ENCODE measurements at regions not wholly inside any gene's neighbourhood (a gene's known extent, or its start where the extent isn't known, plus 50 kb on each side); places are given as distances from the start of the nearest gene placed in this dataset.

DNA sequence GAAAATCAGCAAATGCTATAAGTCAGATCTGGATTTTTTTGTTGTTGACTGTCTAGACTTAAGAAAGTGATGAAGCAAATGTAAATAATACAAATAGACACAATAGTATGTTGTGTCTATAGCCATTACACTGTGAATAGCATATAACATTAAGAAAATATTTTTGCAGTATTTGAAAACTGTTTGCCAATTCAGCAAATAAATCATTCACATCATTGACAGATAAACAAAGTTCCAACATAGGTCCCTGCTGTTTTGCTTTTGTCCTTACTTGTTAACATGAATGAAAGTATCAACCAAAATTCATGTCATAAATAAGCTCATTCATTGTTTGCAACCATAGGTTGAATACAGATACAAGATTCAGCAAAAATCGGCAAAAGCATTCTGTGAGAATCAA, 200.5 kb downstream of the KIF20B start:
- Histone ChIP-seq H3K36me3 (ENCODE audit: control insufficient read depth in 4 of 4, insufficient read depth in 3 of 4, low read depth in 1 of 4, low read length in 3 of 4) (no peaks in the 10 kb centered on the region), H3K4me3 (ENCODE audit: low read depth in 1 of 3, low read length in 3 of 3) (no peak overlapping the region), H3K4me1 (ENCODE audit: control insufficient read depth in 4 of 4, insufficient read depth in 4 of 4, low read length in 3 of 4) (no peaks in the 10 kb centered on the region), H3K27ac (ENCODE audit: low read depth in 1 of 2, low read length in 2 of 2) (no peak overlapping the region), H3K27me3 (ENCODE audit: control insufficient read depth in 4 of 4, insufficient read depth in 4 of 4, low read length in 3 of 4) (peaks cover 0 to 5% (median 0%) of the 10 kb centered on the region in 4 donors), H3K9ac (ENCODE audit: low read depth in 1 of 2, low read length in 2 of 2) (no peak overlapping the region), H3K9me3 (ENCODE audit: control insufficient read depth in 4 of 4, low read length in 3 of 4) (no peaks in the 10 kb centered on the region)
- WGBS, result 93% methylated on average over 1 of the region's 1 CpG
- TF ChIP-seq, protein P1, sequence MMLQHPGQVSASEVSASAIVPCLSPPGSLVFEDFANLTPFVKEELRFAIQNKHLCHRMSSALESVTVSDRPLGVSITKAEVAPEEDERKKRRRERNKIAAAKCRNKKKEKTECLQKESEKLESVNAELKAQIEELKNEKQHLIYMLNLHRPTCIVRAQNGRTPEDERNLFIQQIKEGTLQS (IDR thresholded peaks at IDR 0.05), result no peak
- TF ChIP-seq HNF4G (IDR thresholded peaks at IDR 0.05), result no peak
- TF ChIP-seq EGR1 (IDR thresholded peaks at IDR 0.05; ENCODE audit: low read depth in 2 of 2), result no peak
- no peak for TF ChIP-seq JUND (IDR thresholded peaks at IDR 0.05)
- TF ChIP-seq, protein P2, sequence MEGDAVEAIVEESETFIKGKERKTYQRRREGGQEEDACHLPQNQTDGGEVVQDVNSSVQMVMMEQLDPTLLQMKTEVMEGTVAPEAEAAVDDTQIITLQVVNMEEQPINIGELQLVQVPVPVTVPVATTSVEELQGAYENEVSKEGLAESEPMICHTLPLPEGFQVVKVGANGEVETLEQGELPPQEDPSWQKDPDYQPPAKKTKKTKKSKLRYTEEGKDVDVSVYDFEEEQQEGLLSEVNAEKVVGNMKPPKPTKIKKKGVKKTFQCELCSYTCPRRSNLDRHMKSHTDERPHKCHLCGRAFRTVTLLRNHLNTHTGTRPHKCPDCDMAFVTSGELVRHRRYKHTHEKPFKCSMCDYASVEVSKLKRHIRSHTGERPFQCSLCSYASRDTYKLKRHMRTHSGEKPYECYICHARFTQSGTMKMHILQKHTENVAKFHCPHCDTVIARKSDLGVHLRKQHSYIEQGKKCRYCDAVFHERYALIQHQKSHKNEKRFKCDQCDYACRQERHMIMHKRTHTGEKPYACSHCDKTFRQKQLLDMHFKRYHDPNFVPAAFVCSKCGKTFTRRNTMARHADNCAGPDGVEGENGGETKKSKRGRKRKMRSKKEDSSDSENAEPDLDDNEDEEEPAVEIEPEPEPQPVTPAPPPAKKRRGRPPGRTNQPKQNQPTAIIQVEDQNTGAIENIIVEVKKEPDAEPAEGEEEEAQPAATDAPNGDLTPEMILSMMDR (IDR thresholded peaks at IDR 0.05; ENCODE audit: low read depth, low read length, missing input control), result no peak
- TF ChIP-seq RXRA (IDR thresholded peaks at IDR 0.05), result no peak
- TF ChIP-seq, protein P3, sequence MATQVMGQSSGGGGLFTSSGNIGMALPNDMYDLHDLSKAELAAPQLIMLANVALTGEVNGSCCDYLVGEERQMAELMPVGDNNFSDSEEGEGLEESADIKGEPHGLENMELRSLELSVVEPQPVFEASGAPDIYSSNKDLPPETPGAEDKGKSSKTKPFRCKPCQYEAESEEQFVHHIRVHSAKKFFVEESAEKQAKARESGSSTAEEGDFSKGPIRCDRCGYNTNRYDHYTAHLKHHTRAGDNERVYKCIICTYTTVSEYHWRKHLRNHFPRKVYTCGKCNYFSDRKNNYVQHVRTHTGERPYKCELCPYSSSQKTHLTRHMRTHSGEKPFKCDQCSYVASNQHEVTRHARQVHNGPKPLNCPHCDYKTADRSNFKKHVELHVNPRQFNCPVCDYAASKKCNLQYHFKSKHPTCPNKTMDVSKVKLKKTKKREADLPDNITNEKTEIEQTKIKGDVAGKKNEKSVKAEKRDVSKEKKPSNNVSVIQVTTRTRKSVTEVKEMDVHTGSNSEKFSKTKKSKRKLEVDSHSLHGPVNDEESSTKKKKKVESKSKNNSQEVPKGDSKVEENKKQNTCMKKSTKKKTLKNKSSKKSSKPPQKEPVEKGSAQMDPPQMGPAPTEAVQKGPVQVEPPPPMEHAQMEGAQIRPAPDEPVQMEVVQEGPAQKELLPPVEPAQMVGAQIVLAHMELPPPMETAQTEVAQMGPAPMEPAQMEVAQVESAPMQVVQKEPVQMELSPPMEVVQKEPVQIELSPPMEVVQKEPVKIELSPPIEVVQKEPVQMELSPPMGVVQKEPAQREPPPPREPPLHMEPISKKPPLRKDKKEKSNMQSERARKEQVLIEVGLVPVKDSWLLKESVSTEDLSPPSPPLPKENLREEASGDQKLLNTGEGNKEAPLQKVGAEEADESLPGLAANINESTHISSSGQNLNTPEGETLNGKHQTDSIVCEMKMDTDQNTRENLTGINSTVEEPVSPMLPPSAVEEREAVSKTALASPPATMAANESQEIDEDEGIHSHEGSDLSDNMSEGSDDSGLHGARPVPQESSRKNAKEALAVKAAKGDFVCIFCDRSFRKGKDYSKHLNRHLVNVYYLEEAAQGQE (IDR thresholded peaks at IDR 0.05), result no peak
- no peak for TF ChIP-seq YY1 (IDR thresholded peaks at IDR 0.05)
- TF ChIP-seq HNF4A (conservative IDR thresholded peaks at IDR 0.05), result no peak
- no peak for TF ChIP-seq TAF1 (conservative IDR thresholded peaks at IDR 0.05)
- TF ChIP-seq SP1 (IDR thresholded peaks at IDR 0.05), result no peak
- TF ChIP-seq NR2F2 (IDR thresholded peaks at IDR 0.05), result no peak
- TF ChIP-seq FOXA2 (IDR thresholded peaks at IDR 0.05), result no peak
- TF ChIP-seq, protein P4, sequence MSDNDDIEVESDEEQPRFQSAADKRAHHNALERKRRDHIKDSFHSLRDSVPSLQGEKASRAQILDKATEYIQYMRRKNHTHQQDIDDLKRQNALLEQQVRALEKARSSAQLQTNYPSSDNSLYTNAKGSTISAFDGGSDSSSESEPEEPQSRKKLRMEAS (IDR thresholded peaks at IDR 0.05), result no peak
- TF ChIP-seq FOXA1 (IDR thresholded peaks at IDR 0.05), result no peak
- TF ChIP-seq RAD21 (IDR thresholded peaks at IDR 0.05), result no peak
- TF ChIP-seq GABPA (IDR thresholded peaks at IDR 0.05 in 1 of 2, conservative IDR thresholded peaks at IDR 0.05 in 1 of 2), result no peak
- no peak for DNase-seq (ENCODE audit: low spot score)

DNA sequence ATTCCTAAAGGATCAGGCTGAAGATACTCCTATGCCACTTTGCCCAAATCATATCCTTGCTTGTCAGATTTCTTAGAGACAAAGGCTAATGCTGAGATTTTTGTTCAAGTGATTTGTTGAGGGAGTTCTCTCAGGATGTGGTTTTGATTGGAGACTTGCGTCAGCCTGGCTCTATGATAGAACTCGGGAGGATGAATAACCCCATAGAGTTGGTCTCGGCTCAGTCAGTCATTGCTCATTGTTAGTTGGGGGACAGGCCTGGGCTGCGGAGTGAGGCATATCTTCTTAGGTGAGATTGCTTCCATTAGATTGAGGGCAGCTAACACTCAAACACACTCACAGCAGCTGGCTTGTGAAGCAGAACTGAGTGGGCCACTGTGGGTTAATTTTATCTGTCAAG, 203.4 kb downstream of the KIF20B start:
- Histone ChIP-seq H3K36me3 (ENCODE audit: control insufficient read depth in 4 of 4, insufficient read depth in 3 of 4, low read depth in 1 of 4, low read length in 3 of 4) (no peaks in the 10 kb centered on the region), H3K9me3 (ENCODE audit: control insufficient read depth in 4 of 4, low read length in 3 of 4) (no peaks in the 10 kb centered on the region), H3K27me3 (ENCODE audit: control insufficient read depth in 4 of 4, insufficient read depth in 4 of 4, low read length in 3 of 4) (no peaks in the 10 kb centered on the region), H3K9ac (ENCODE audit: low read depth in 1 of 2, low read length in 2 of 2) (no peak overlapping the region), H3K27ac (ENCODE audit: low read depth in 1 of 2, low read length in 2 of 2) (no peak overlapping the region), H3K4me1 (ENCODE audit: control insufficient read depth in 4 of 4, insufficient read depth in 4 of 4, low read length in 3 of 4) (no peaks in the 10 kb centered on the region), H3K4me3 (ENCODE audit: low read depth in 1 of 3, low read length in 3 of 3) (no peak overlapping the region)
- WGBS, result 75% methylated on average over 4 of the region's 4 CpGs
- no peak for DNase-seq (ENCODE audit: low spot score)
- TF ChIP-seq SP1 (IDR thresholded peaks at IDR 0.05), result no peak
- TF ChIP-seq TAF1 (conservative IDR thresholded peaks at IDR 0.05), result no peak
- TF ChIP-seq, protein P1 (IDR thresholded peaks at IDR 0.05), result no peak
- TF ChIP-seq, protein P3 (IDR thresholded peaks at IDR 0.05), result no peak
- TF ChIP-seq, protein P2 (IDR thresholded peaks at IDR 0.05; ENCODE audit: low read depth, low read length, missing input control), result no peak
- TF ChIP-seq JUND (IDR thresholded peaks at IDR 0.05), result no peak
- no peak for TF ChIP-seq FOXA2 (IDR thresholded peaks at IDR 0.05)
- no peak for TF ChIP-seq RXRA (IDR thresholded peaks at IDR 0.05)
- no peak for TF ChIP-seq RAD21 (IDR thresholded peaks at IDR 0.05)
- no peak for TF ChIP-seq YY1 (IDR thresholded peaks at IDR 0.05)
- no peak for TF ChIP-seq FOXA1 (IDR thresholded peaks at IDR 0.05)
- TF ChIP-seq HNF4G (IDR thresholded peaks at IDR 0.05), result no peak
- TF ChIP-seq, protein P5, sequence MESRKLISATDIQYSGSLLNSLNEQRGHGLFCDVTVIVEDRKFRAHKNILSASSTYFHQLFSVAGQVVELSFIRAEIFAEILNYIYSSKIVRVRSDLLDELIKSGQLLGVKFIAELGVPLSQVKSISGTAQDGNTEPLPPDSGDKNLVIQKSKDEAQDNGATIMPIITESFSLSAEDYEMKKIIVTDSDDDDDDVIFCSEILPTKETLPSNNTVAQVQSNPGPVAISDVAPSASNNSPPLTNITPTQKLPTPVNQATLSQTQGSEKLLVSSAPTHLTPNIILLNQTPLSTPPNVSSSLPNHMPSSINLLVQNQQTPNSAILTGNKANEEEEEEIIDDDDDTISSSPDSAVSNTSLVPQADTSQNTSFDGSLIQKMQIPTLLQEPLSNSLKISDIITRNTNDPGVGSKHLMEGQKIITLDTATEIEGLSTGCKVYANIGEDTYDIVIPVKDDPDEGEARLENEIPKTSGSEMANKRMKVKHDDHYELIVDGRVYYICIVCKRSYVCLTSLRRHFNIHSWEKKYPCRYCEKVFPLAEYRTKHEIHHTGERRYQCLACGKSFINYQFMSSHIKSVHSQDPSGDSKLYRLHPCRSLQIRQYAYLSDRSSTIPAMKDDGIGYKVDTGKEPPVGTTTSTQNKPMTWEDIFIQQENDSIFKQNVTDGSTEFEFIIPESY (IDR thresholded peaks at IDR 0.05), result no peak
